ENCODE measurements at regions not wholly inside any gene's neighbourhood (a gene's known extent, or its start where the extent isn't known, plus 50 kb on each side); places are given as distances from the start of the nearest gene placed in this dataset.

- DNase-seq (no peak), ATAC-seq (no peak)
- Histone ChIP-seq H3K27ac (no peak overlapping the region), H3K4me1 (no peaks in the 10 kb centered on the region), H3K36me3 (no peaks in the 10 kb centered on the region), H3K4me3 (no peak overlapping the region), H3K9me3 (no peaks in the 10 kb centered on the region), H3K27me3 (no peaks in the 10 kb centered on the region)
- intact Hi-C loops (cut with DNase I) = no loop called here
- no peak for TF ChIP-seq CTCF (IDR thresholded peaks at IDR 0.05)
Measured at GRCh38 chr7:135842446-135843179, 94.0 kb upstream of the FAM180A start.

DNA sequence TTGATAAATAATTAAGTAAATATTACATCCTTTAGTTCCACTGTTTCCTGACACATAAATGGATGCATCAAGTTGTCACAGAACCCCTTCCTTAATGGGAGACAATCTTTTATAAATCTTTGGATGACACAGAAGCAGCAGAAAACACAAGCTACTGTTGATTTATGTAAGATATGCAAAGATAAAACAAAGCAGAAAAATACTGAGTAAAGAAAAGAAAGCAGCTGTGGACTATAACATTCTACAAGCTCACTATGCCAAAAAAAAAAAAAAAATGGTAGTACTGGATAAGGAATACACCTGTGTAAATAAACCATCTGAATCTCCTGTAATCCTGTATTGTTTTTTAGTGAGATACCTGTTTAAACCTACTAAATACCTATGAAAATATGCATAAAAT is 92.0 kb upstream of the FAM180A start:
- Histone ChIP-seq H3K27me3 (no peaks in the 10 kb centered on the region), H3K27ac (no peak overlapping the region), H3K36me3 (no peaks in the 10 kb centered on the region), H3K9me3 (no peaks in the 10 kb centered on the region), H3K4me1 (no peaks in the 10 kb centered on the region), H3K4me3 (no peak overlapping the region)
- intact Hi-C loops (cut with DNase I) = no loop called here
- DNase-seq = no peak
- no peak for TF ChIP-seq CTCF (IDR thresholded peaks at IDR 0.05)
- no peak for ATAC-seq

GRCh38 chr7:135837675-135838074 is 89.1 kb upstream of the FAM180A start:
- intact Hi-C loops (cut with DNase I) = no loop called here
- no peak for ATAC-seq
- H3K4me3 ChIP-seq = no peak overlapping the region

GRCh38 chr7:135834266-135834665 is 85.7 kb upstream of the FAM180A start:
- Histone ChIP-seq H3K9me3 (no peaks in the 10 kb centered on the region), H3K36me3 (no peaks in the 10 kb centered on the region), H3K4me3 (no peak overlapping the region), H3K27me3 (no peaks in the 10 kb centered on the region), H3K27ac (no peak overlapping the region), H3K4me1 (no peaks in the 10 kb centered on the region)
- intact Hi-C loops (cut with DNase I) = no loop called here
- no peak for ATAC-seq
- DNase-seq = no peak
- TF ChIP-seq CTCF (IDR thresholded peaks at IDR 0.05) = no peak

More at GRCh38 chr7:135837675-135838074, 89.1 kb upstream of the FAM180A start:
- no peaks in the 10 kb centered on the region for H3K36me3 ChIP-seq
- no peak overlapping the region for H3K27ac ChIP-seq
- TF ChIP-seq CTCF (IDR thresholded peaks at IDR 0.05) = no peak
- H3K4me1 ChIP-seq = no peaks in the 10 kb centered on the region
- H3K27me3 ChIP-seq = no peaks in the 10 kb centered on the region
- no peak for DNase-seq
- H3K9me3 ChIP-seq = no peaks in the 10 kb centered on the region

- TF ChIP-seq CTCF (IDR thresholded peaks at IDR 0.05) = no peak
- no peak for ATAC-seq
- no peaks in the 10 kb centered on the region for H3K27me3 ChIP-seq
- intact Hi-C loops (cut with DNase I) = no loop called here
- no peaks in the 10 kb centered on the region for H3K9me3 ChIP-seq
- H3K27ac ChIP-seq = no peak overlapping the region
- H3K4me3 ChIP-seq = no peak overlapping the region
- H3K36me3 ChIP-seq = no peaks in the 10 kb centered on the region
- no peak for DNase-seq
- no peaks in the 10 kb centered on the region for H3K4me1 ChIP-seq
Measured at GRCh38 chr7:135833642-135834041, 85.0 kb upstream of the FAM180A start.
